ENCODE measurements at regions not wholly inside any gene's neighbourhood (a gene's known extent, or its start where the extent isn't known, plus 50 kb on each side); places are given as distances from the start of the nearest gene placed in this dataset.

GRCh38 chr15:37847776-37848175, 86.7 kb upstream of the TMCO5A start:
- no peak for FAIRE-seq
- TF ChIP-seq, protein P1, sequence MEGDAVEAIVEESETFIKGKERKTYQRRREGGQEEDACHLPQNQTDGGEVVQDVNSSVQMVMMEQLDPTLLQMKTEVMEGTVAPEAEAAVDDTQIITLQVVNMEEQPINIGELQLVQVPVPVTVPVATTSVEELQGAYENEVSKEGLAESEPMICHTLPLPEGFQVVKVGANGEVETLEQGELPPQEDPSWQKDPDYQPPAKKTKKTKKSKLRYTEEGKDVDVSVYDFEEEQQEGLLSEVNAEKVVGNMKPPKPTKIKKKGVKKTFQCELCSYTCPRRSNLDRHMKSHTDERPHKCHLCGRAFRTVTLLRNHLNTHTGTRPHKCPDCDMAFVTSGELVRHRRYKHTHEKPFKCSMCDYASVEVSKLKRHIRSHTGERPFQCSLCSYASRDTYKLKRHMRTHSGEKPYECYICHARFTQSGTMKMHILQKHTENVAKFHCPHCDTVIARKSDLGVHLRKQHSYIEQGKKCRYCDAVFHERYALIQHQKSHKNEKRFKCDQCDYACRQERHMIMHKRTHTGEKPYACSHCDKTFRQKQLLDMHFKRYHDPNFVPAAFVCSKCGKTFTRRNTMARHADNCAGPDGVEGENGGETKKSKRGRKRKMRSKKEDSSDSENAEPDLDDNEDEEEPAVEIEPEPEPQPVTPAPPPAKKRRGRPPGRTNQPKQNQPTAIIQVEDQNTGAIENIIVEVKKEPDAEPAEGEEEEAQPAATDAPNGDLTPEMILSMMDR (IDR thresholded peaks at IDR 0.05; ENCODE audit: insufficient read depth, missing control alignments), result no peak

DNA sequence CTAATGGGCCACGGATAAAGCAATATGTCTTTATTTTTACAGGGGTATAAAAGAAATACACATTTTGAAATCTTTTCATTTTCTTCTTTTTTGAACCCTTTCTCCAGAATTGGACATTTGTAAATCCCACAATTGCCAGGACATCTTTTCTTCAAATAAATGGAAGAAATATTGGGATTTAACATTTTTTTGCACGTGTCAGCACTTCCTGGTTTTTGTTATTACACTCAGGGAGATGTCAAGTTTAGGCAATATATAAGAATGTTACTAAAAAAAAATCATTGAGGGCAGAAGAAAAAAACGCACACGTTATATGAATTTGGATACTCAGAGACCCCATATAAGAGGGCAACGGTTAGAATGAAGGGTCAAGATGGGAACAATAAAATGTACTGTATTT, 78.3 kb upstream of the TMCO5A start:
- TF ChIP-seq, protein P1 (IDR thresholded peaks at IDR 0.05; ENCODE audit: insufficient read depth, missing control alignments), result no peak
- no peak for DNase-seq (ENCODE audit: insufficient read length, low spot score)
- no peak for FAIRE-seq

More at GRCh38 chr15:37847776-37848175, 86.7 kb upstream of the TMCO5A start:
- DNase-seq (ENCODE audit: insufficient read length, low spot score), result no peak

DNA sequence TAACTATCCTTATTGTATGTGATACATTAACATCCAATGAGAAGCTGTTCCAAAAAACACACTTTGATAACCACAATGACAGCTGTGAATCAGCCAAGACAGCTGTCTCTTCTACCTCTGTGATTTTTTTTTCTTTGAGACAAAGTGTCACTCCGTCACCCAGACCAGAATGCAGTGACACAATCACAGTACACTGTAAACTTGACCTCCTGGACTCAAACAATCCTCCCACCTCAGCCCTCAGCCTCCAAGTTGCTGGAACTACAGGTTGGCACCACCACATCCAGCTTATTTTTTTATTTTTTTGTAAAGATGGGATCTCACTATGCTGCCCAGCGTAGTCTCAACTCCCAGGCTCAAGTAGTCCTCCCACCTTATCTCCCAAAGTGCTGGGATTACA, 73.5 kb upstream of the TMCO5A start:
- TF ChIP-seq, protein P1 (IDR thresholded peaks at IDR 0.05; ENCODE audit: insufficient read depth, missing control alignments), result no peak
- FAIRE-seq, result no peak
- no peak for DNase-seq (ENCODE audit: insufficient read length, low spot score)

DNA sequence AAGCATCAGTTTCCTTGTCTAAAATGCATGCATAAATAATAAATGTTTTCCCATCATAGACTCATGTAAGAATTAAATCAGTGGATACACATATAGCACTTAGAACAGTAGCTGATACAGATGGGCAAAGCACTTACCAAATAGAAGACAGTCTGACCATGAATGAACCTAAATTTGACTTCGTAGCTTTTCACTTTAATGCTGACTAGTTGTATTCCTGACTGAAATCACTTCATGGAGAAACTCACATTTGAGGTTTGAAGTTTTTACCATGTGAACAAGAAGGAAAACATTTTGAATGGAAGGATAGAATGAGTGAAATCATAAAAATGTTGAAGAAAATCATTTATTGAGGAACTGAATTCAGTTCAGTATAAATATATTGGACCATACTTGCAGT, 68.8 kb upstream of the TMCO5A start:
- TF ChIP-seq, protein P1 (IDR thresholded peaks at IDR 0.05; ENCODE audit: insufficient read depth, missing control alignments), result no peak
- no peak for DNase-seq (ENCODE audit: insufficient read length, low spot score)
- FAIRE-seq, result no peak

GRCh38 chr15:37870711-37871110, 63.7 kb upstream of the TMCO5A start:
- no peak for DNase-seq (ENCODE audit: insufficient read length, low spot score)
- TF ChIP-seq, protein P1 (IDR thresholded peaks at IDR 0.05; ENCODE audit: insufficient read depth, missing control alignments), result no peak

DNA sequence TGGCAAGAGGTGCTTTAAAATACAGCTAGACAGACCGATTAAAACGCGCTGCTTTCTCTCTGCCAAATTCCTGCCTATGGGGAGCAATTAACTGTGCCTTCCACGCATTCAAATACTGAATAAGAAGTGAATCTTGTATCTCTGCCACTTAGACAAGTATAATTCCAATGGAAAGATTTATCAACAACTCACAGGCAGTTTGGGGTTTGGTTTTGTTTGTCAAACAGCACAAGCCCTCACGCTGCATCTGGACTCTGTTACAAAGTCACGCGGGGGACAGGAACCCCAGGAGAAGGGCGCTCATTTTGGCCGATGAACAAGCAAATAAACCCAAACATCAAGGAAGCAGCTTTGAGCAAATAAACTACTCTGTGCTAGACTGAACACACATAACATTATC, 61.8 kb upstream of the TMCO5A start:
- TF ChIP-seq, protein P1 (IDR thresholded peaks at IDR 0.05; ENCODE audit: insufficient read depth, missing control alignments), result no peak
- DNase-seq (ENCODE audit: insufficient read length, low spot score) (no peak), FAIRE-seq (no peak)

More at GRCh38 chr15:37870711-37871110, 63.7 kb upstream of the TMCO5A start:
- FAIRE-seq, result no peak

GRCh38 chr15:37873336-37873735, 61.1 kb upstream of the TMCO5A start:
- FAIRE-seq, result no peak
- TF ChIP-seq, protein P1 (IDR thresholded peaks at IDR 0.05; ENCODE audit: insufficient read depth, missing control alignments), result no peak
- no peak for DNase-seq (ENCODE audit: insufficient read length, low spot score)

Data from D721Med (cell line).